Suprapubic skin (tissue), 4 donors: ENCODE measurements at regions not wholly inside any gene's neighbourhood (a gene's known extent, or its start where the extent isn't known, plus 50 kb on each side); places are given as distances from the start of the nearest gene placed in this dataset.

Source experiments
- CTCF ChIP-seq, 2 donors: fragments of 200-600 bp in 1 of 2; fragments of 450-650 bp in 1 of 2; sonication (generic) in 1 of 2; IDR thresholded peaks; one replicate each; pipeline ENCODE4 v1.5.1; 2016 to 2019; ENCODE audit warnings: antibody characterized with exemption in 2 of 2, mild to moderate bottlenecking in 1 of 2, moderate library complexity in 1 of 2
- EP300 ChIP-seq: sonication (generic); formaldehyde crosslinking; IDR thresholded peaks from one replicate; pipeline ENCODE4 v1.6.1; 2017; ENCODE audit warnings: antibody characterized with exemption
- POLR2A ChIP-seq, 2 donors: fragments of 450-650 bp; IDR thresholded peaks; one replicate each; pipeline ENCODE4 v1.6.1; 2017; ENCODE audit warnings: antibody characterized with exemption in 2 of 2, mild to moderate bottlenecking in 2 of 2, moderate library complexity in 2 of 2
- POLR2AphosphoS5 ChIP-seq, 3 donors: sonication (generic); formaldehyde crosslinking; IDR thresholded peaks; one replicate each; pipeline ENCODE4 v1.6.1; 2017; ENCODE audit warnings: antibody characterized with exemption in 3 of 3

- TF ChIP-seq CTCF (IDR thresholded peaks at IDR 0.05): no peak
- TF ChIP-seq POLR2A (IDR thresholded peaks at IDR 0.05): no peak
- no peak for TF ChIP-seq EP300
- TF ChIP-seq POLR2AphosphoS5 (IDR thresholded peaks at IDR 0.05): no peak
Measured at GRCh38 chr3:107238787-107239186, 138.5 kb upstream of the CCDC54 start.
